Tibial nerve (tissue), 4 donors: ENCODE measurements at regions not wholly inside any gene's neighbourhood (a gene's known extent, or its start where the extent isn't known, plus 50 kb on each side); places are given as distances from the start of the nearest gene placed in this dataset.

Experiments
- CTCF ChIP-seq, 5 experiments: fragments of 200-600 bp in 3 of 5; fragments of 450-650 bp in 2 of 5; sonication (generic) in 3 of 5; IDR thresholded peaks; one replicate each; pipeline ENCODE4 v1.5.1; 2016 to 2019; ENCODE audit warnings: antibody characterized with exemption in 5 of 5, mild to moderate bottlenecking in 3 of 5, moderate library complexity in 2 of 5
- EP300 ChIP-seq, 2 donors: sonication (generic); formaldehyde crosslinking; IDR thresholded peaks; one replicate each; pipeline ENCODE4 v1.6.1; 2017; ENCODE audit warnings: antibody characterized with exemption in 2 of 2, mild to moderate bottlenecking in 1 of 2
- POLR2A ChIP-seq, 2 donors: fragments of 450-650 bp; IDR thresholded peaks; one replicate each; pipeline ENCODE4 v1.6.1; 2017; ENCODE audit warnings: antibody characterized with exemption in 2 of 2, mild to moderate bottlenecking in 2 of 2, moderate library complexity in 2 of 2

- TF ChIP-seq POLR2A (IDR thresholded peaks at IDR 0.05) (no peak), CTCF (IDR thresholded peaks at IDR 0.05) (no peak), EP300 (IDR thresholded peaks at IDR 0.05) (no peak)
Measured at GRCh38 chr7:125830743-125831142, 901.1 kb upstream of the POT1 start.
